NB4 (cell line): ENCODE measurements at regions not wholly inside any gene's neighbourhood (a gene's known extent, or its start where the extent isn't known, plus 50 kb on each side); places are given as distances from the start of the nearest gene placed in this dataset.

ENCODE experiments used
- CTCF ChIP-seq: IDR thresholded peaks from one replicate; pipeline ENCODE4 v1.5.1; 2012; ENCODE audit warnings: low read depth, low read length
- MAX ChIP-seq: IDR thresholded peaks from 2 replicates; pipeline ENCODE4 v1.6.1; 2011; ENCODE audit warnings: low read depth, low read length
- MYC ChIP-seq: IDR thresholded peaks from 2 replicates; pipeline ENCODE4 v1.6.1; 2011; ENCODE audit warnings: low read depth, low read length
- POLR2A ChIP-seq: IDR thresholded peaks from 2 replicates; pipeline ENCODE4 v1.6.1; 2011; ENCODE audit warnings: mild to moderate bottlenecking; ENCODE audit not compliant: insufficient read length; ENCODE audit errors: extremely low read depth

- TF ChIP-seq CTCF (no peak), MAX (no peak), POLR2A (no peak), MYC (no peak)
These were observed 184.9 kb downstream of the VEGFC start for GRCh38 chr4:176607807-176608206.
